OCI-LY1 (cell line): ENCODE measurements at regions not wholly inside any gene's neighbourhood (a gene's known extent, or its start where the extent isn't known, plus 50 kb on each side); places are given as distances from the start of the nearest gene placed in this dataset.

Source experiments
- H2AFZ ChIP-seq: fragments of 200-600 bp; sonication (generic), shearing (Covaris generic); 2 replicates; pipeline ENCODE4 v1.6.0; 2014; ENCODE audit warnings: antibody characterized with exemption, mild to moderate bottlenecking, low read length
- H3F3A ChIP-seq: fragments of 200-600 bp; sonication (generic), shearing (Covaris generic); 2 replicates; pipeline ENCODE4 v1.6.0; 2014; ENCODE audit warnings: mild to moderate bottlenecking, antibody characterized with exemption, low read length, moderate library complexity; ENCODE audit not compliant: insufficient read depth
- H3K27ac ChIP-seq: fragments of 200-600 bp; sonication (generic); 2 replicates; pipeline ENCODE4 v1.5.1; 2014; ENCODE audit warnings: low read length, mixed run types, mild to moderate bottlenecking, low read depth; ENCODE audit not compliant: poor library complexity, severe bottlenecking
- H3K27me3 ChIP-seq: fragments of 200-600 bp; sonication (generic); 2 replicates; pipeline ENCODE4 v1.6.0; 2014; ENCODE audit warnings: antibody characterized with exemption, mild to moderate bottlenecking, low read length, moderate library complexity; ENCODE audit not compliant: insufficient read depth
- H3K36me3 ChIP-seq: fragments of 200-600 bp; sonication (generic); 2 replicates; pipeline ENCODE4 v1.6.1; 2014; ENCODE audit warnings: mild to moderate bottlenecking, antibody characterized with exemption, low read length, moderate library complexity, mixed read lengths; ENCODE audit not compliant: insufficient read depth
- H3K4me1 ChIP-seq: fragments of 200-600 bp; sonication (generic); 2 replicates; pipeline ENCODE4 v1.5.1; 2014; ENCODE audit warnings: mild to moderate bottlenecking, low read length, moderate library complexity; ENCODE audit not compliant: insufficient read depth, severe bottlenecking
- H3K4me2 ChIP-seq: fragments of 200-600 bp; sonication (generic), shearing (Covaris generic); 2 replicates; pipeline ENCODE4 v1.6.1; 2014; ENCODE audit warnings: low read length
- H3K4me3 ChIP-seq: fragments of 200-600 bp; sonication (generic); 2 replicates; pipeline ENCODE4 v1.5.1; 2014; ENCODE audit warnings: low read length, low read depth, mild to moderate bottlenecking, mixed read lengths; ENCODE audit not compliant: poor library complexity, severe bottlenecking
- H3K79me2 ChIP-seq: fragments of 200-600 bp; shearing (Covaris generic); 2 replicates; pipeline ENCODE4 v1.6.1; 2016; ENCODE audit warnings: mixed run types, low read length, mixed read lengths; ENCODE audit not compliant: insufficient read depth
- H3K9ac ChIP-seq: fragments of 200-600 bp; sonication (generic), shearing (Covaris generic); 2 replicates; pipeline ENCODE4 v1.6.1; 2014; ENCODE audit warnings: mild to moderate bottlenecking, low read length, mixed read lengths
- H3K9me2 ChIP-seq: fragments of 200-600 bp; sonication (generic), shearing (Covaris generic); 2 replicates; pipeline ENCODE4 v1.6.1; 2014; ENCODE audit warnings: low read depth, mild to moderate bottlenecking, low read length, mixed read lengths
- H3K9me3 ChIP-seq: fragments of 200-600 bp; shearing (Covaris generic); 2 replicates; pipeline ENCODE4 v1.6.1; 2014; ENCODE audit warnings: low read length, mixed read lengths
- H4K20me1 ChIP-seq: fragments of 200-600 bp; sonication (generic), shearing (Covaris generic); 2 replicates; pipeline ENCODE4 v1.6.0; 2016; ENCODE audit warnings: mild to moderate bottlenecking, low read length; ENCODE audit not compliant: insufficient read depth
- EZH2 ChIP-seq: fragments of 200-600 bp; sonication (generic), shearing (Covaris generic); IDR thresholded peaks from 2 replicates; pipeline ENCODE4 v1.8.0; 2017; ENCODE audit warnings: borderline replicate concordance, mixed run types, mild to moderate bottlenecking, antibody characterized with exemption, low read length, moderate library complexity, mixed read lengths
- TF ChIP-seq, protein P1 (sequence below): fragments of 200-600 bp; sonication (generic), shearing (Covaris generic); IDR thresholded peaks from 2 replicates; pipeline ENCODE4 v1.5.1; 2017; ENCODE audit warnings: mild to moderate bottlenecking, antibody characterized with exemption, low read length, moderate library complexity, mixed read lengths

DNA sequence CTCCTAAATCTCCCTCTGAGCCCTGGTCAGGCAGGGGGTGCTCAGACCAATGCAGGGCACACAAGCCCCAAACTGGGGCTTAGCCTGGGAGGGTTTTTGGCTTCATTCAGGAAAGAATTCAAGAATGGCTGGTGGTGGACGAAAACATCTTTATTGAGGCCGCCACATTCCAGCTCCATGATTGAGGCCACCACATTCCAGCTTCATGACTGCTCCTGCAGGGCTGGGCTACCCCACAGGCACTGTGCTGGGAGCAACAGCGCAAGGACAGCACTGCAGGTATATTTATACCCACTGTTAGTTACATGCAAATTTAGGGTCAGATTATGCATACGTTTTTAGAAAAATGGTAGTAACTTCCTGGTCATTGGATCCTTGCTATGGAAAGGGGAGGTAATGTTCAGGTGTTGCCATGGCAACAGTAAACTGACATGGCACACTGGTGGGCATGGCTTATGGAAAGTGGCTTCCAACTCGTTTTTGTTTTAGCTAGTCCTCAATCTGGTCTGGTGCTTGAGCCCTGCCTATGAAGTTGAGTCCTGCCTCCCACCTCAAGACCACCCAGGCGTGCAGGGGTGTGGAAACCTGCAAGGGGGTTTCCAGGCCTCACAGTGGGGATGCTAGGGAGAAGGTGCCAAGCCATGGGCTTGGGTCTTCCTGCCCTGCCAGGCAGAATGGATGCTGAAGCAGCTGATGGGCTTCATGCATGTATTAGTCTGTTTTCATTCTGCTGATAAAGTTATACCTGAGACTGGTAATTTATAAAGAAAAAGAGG is 348.7 kb upstream of the AJAP1 start:
- Histone ChIP-seq H3K36me3 (no peaks in the 10 kb centered on the region), H3K9me2 (no peaks in the 10 kb centered on the region), H3K79me2 (no peaks in the 10 kb centered on the region), H2AFZ (no peak overlapping the region), H3K27me3 (no peaks in the 10 kb centered on the region), H3K9me3 (no peaks in the 10 kb centered on the region), H3K4me2 (no peak overlapping the region), H3K27ac (no peak overlapping the region), H3K4me3 (no peak overlapping the region), H3K9ac (no peak overlapping the region), H4K20me1 (no peaks in the 10 kb centered on the region), H3K4me1 (peaks cover 20% of the 10 kb centered on the region), H3F3A (no peaks in the 10 kb centered on the region)
- TF ChIP-seq, protein P1, sequence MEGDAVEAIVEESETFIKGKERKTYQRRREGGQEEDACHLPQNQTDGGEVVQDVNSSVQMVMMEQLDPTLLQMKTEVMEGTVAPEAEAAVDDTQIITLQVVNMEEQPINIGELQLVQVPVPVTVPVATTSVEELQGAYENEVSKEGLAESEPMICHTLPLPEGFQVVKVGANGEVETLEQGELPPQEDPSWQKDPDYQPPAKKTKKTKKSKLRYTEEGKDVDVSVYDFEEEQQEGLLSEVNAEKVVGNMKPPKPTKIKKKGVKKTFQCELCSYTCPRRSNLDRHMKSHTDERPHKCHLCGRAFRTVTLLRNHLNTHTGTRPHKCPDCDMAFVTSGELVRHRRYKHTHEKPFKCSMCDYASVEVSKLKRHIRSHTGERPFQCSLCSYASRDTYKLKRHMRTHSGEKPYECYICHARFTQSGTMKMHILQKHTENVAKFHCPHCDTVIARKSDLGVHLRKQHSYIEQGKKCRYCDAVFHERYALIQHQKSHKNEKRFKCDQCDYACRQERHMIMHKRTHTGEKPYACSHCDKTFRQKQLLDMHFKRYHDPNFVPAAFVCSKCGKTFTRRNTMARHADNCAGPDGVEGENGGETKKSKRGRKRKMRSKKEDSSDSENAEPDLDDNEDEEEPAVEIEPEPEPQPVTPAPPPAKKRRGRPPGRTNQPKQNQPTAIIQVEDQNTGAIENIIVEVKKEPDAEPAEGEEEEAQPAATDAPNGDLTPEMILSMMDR, result no peak
- no peak for TF ChIP-seq EZH2

DNA sequence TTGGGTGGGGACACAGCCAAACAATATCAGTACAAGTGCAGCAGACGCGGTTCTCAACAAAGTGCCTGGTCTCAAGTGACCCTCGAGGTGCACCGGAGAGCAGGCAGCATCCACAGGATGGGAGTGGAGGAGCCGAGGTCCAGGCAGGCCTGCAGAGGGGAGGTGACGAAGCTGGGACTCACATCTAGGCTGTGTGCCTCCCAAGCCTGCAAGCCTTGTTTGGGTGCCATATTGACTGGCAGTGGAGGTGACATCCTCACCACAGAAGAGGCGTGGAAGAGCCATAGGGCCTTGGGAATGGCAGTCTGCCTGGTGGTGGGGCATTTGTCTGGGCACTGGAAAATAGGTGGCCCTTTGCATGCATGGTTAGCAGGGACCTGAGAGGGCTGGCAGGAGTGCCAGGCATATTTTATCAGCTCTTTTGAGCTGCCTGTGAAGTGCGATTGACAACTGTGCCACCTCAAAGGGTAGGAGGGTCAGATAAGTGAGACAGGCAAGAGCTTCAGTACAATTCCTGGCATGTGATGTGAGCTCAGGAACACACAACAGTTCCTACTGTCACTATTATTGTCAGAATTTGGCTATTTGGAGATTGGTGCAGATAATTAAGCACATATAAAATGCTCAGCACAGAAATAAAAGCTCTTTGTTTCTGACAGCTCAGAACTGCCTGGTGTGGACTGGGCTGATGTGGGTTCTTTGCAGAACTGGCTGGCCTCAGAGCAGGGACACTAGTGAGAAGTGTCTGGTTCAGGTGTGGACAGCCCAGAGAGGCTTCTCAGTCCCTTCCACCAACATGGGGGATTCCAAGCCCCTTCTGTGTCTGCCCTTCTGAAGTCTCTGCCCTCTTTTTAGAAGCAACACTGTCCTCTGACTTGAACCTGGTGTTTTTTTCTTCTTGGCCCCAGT is 347.6 kb upstream of the AJAP1 start:
- H3K27me3 ChIP-seq, result no peaks in the 10 kb centered on the region
- H3F3A ChIP-seq, result no peaks in the 10 kb centered on the region
- H3K27ac ChIP-seq, result no peak overlapping the region
- TF ChIP-seq EZH2, result no peak
- TF ChIP-seq, protein P1, result no peak
- no peak overlapping the region for H3K4me3 ChIP-seq
- H3K9me3 ChIP-seq, result no peaks in the 10 kb centered on the region; the same call in 1 of the 2 replicates
- no peaks in the 10 kb centered on the region for H3K79me2 ChIP-seq
- no peaks in the 10 kb centered on the region for H3K9me2 ChIP-seq
- no peak overlapping the region for H3K4me2 ChIP-seq
- no peaks in the 10 kb centered on the region for H4K20me1 ChIP-seq
- no peak overlapping the region for H2AFZ ChIP-seq
- no peak overlapping the region for H3K9ac ChIP-seq
- H3K4me1 ChIP-seq, result peaks cover 31% of the 10 kb centered on the region
- no peaks in the 10 kb centered on the region for H3K36me3 ChIP-seq

DNA sequence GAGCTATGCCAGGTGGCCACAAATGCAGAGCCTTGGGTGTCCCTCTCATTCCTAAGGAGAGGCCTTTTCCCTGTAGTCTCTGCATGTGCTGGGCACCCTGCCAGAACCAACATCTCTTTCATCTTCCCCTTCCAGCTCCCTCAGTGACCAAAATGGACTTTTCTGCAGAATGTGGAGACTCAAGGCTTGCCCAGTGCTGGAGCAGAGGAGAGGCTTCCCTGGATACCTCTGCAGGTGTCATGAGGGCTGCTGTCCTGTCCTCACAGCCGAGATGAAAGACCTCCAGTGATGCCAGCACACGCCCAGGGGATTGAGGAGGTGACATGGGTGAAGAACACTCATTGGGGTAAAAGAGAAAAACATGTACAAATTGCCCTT is 347.0 kb upstream of the AJAP1 start:
- Histone ChIP-seq H3K4me3 (no peak overlapping the region), H3K9me3 (no peaks in the 10 kb centered on the region; the same call in 1 of the 2 replicates)

More for the DNA sequence above, 347.0 kb upstream of the AJAP1 start:
- H3K9ac ChIP-seq, result no peak overlapping the region
- no peaks in the 10 kb centered on the region for H3K79me2 ChIP-seq
- no peaks in the 10 kb centered on the region for H3K27me3 ChIP-seq
- H3K36me3 ChIP-seq, result no peaks in the 10 kb centered on the region
- H2AFZ ChIP-seq, result no peak overlapping the region
- no peak overlapping the region for H3K4me2 ChIP-seq
- H3K9me2 ChIP-seq, result no peaks in the 10 kb centered on the region
- peaks cover 37% of the 10 kb centered on the region for H3K4me1 ChIP-seq
- H4K20me1 ChIP-seq, result no peaks in the 10 kb centered on the region
- TF ChIP-seq, protein P1, result no peak
- no peak for TF ChIP-seq EZH2
- H3F3A ChIP-seq, result no peaks in the 10 kb centered on the region
- H3K27ac ChIP-seq, result no peak overlapping the region
